HepG2 (cell line): ENCODE measurements at regions not wholly inside any gene's neighbourhood (a gene's known extent, or its start where the extent isn't known, plus 50 kb on each side); places are given as distances from the start of the nearest gene placed in this dataset.

Source experiments
- ATAC-seq: fragments of 200-7000 bp; cut with Tn5 transposase; 3 replicates; pipeline ENCODE4 v1.9.1; 2020; ENCODE audit warnings: mild to moderate bottlenecking, moderate library complexity
- BruUV-seq: library from RNA; stranded (reverse); fragments of 400-500 nt; replicated peaks from 2 replicates; lab custom pipeline; 2021; lab: Mats Ljungman, UMichigan
- CTCF ChIA-PET: fragments of 300-600 bp; formaldehyde crosslinking; extraction: SDS; loops from one replicate; lab custom pipeline; 2021; ENCODE audit warnings: low total read pairs, inconsistent platforms, low intra/inter-chr PET ratio; lab: Yijun Ruan, JAX
- POLR2A ChIA-PET: fragments of 350-600 bp; sonication (Branson Sonifier 250); formaldehyde crosslinking; loops from one replicate; lab custom pipeline; 2020; ENCODE audit warnings: antibody characterized with exemption, inconsistent platforms; lab: Yijun Ruan, JAX
- DNase-seq: peaks from one replicate; pipeline ENCODE4 v3.0.0-alpha.2; 2015; ENCODE audit warnings: low spot score
- FAIRE-seq: peaks from 3 replicates; lab custom pipeline; 2011; peaks lifted over from hg19 to GRCh38; lab: Jason Lieb, UNC
- H2AFZ ChIP-seq: one replicate; pipeline ENCODE4 v1.6.1; 2011; ENCODE audit warnings: low read length, inconsistent platforms
- H3K27ac ChIP-seq: fragments of 300-600 bp; 3 replicates; pipeline ENCODE4 v1.8.0; 2011; ENCODE audit warnings: mixed run types, mild to moderate bottlenecking, mixed read lengths, low read length, inconsistent platforms; ENCODE audit not compliant: insufficient read depth; ENCODE audit errors: extremely low read length
- H3K27me3 ChIP-seq, 2 experiments: fragments of 200-600 bp in 1 of 2; 2 replicates in 1 of 2; 3 replicates in 1 of 2; pipeline versions ENCODE4 v1.6.0 to v1.8.0; 2011; ENCODE audit warnings: low read length in 2 of 2, mild to moderate bottlenecking in 2 of 2, moderate library complexity in 2 of 2, inconsistent platforms in 1 of 2; ENCODE audit not compliant: insufficient read depth in 2 of 2, control insufficient read depth in 1 of 2
- H3K36me3 ChIP-seq, 2 experiments: fragments of 200-600 bp in 1 of 2; replicated peaks in 1 of 2; 2 replicates in 1 of 2; 3 replicates in 1 of 2; pipeline versions ENCODE4 v1.5.1 to v1.8.0; 2011; ENCODE audit warnings: low read length in 2 of 2, inconsistent platforms in 1 of 2; ENCODE audit not compliant: insufficient read depth in 2 of 2, control insufficient read depth in 1 of 2
- H3K4me1 ChIP-seq: 2 replicates; pipeline ENCODE4 v1.5.1; 2012; ENCODE audit warnings: low read length, inconsistent platforms; ENCODE audit not compliant: insufficient read depth
- H3K4me2 ChIP-seq: 2 replicates; pipeline ENCODE4 v1.6.0; 2011; ENCODE audit warnings: low read depth, low read length, inconsistent platforms
- H3K4me3 ChIP-seq, 3 experiments: fragments of 200-600 bp in 1 of 3; sonication (generic), shearing (Covaris generic) in 1 of 3; replicated peaks in 1 of 3; 2 replicates each; pipeline ENCODE4 v1.5.1; 2011 to 2016; ENCODE audit warnings: low read length in 3 of 3, inconsistent platforms in 2 of 3, low read depth in 2 of 3, mild to moderate bottlenecking in 2 of 3, control low read depth in 1 of 3, mixed read lengths in 1 of 3; ENCODE audit not compliant: insufficient read depth in 1 of 3
- H3K79me2 ChIP-seq: one replicate; pipeline ENCODE4 v1.6.1; 2011; ENCODE audit warnings: low read length, inconsistent platforms; ENCODE audit not compliant: insufficient read depth
- H3K9ac ChIP-seq: 2 replicates; pipeline ENCODE4 v1.6.0; 2011; ENCODE audit warnings: mild to moderate bottlenecking, low read depth, low read length, inconsistent platforms; ENCODE audit not compliant: insufficient read depth
- H3K9me3 ChIP-seq: 2 replicates; pipeline ENCODE4 v1.5.1; 2012; ENCODE audit warnings: mild to moderate bottlenecking, low read length
- H4K20me1 ChIP-seq: 2 replicates; pipeline ENCODE4 v1.6.0; 2011; ENCODE audit warnings: inconsistent platforms, mild to moderate bottlenecking, low read length, moderate library complexity; ENCODE audit not compliant: insufficient read depth
- ARNTL ChIP-seq: sonication (generic); formaldehyde crosslinking; IDR thresholded peaks from 2 replicates; pipeline ENCODE4 v1.4.0; 2020; ENCODE audit warnings: mild to moderate bottlenecking, missing genetic modification reagents
- BCLAF1 ChIP-seq: fragments of 450-650 bp; IDR thresholded peaks from 2 replicates; pipeline ENCODE4 v1.6.1; 2017; ENCODE audit warnings: mild to moderate bottlenecking
- CHCHD3 ChIP-seq: sonication (generic); formaldehyde crosslinking; IDR thresholded peaks from 2 replicates; pipeline ENCODE4 v1.8.0; 2022; ENCODE audit warnings: mild to moderate bottlenecking, missing genetic modification reagents, moderate library complexity
- NR2F1 ChIP-seq, 2 experiments: fragments of 450-650 bp in 1 of 2; formaldehyde crosslinking in 1 of 2; IDR thresholded peaks; 2 replicates each; pipeline versions ENCODE4 v1.5.0 to v1.6.1; 2016 to 2020; ENCODE audit warnings: mild to moderate bottlenecking in 1 of 2, missing compliant biosample characterization in 1 of 2, missing genetic modification reagents in 1 of 2, moderate library complexity in 1 of 2
- SAP130 ChIP-seq: IDR thresholded peaks from 2 replicates; pipeline ENCODE4 v1.6.1; 2016; ENCODE audit warnings: low read depth
- ZNF280B ChIP-seq: sonication (generic); formaldehyde crosslinking; IDR thresholded peaks from 2 replicates; pipeline ENCODE4 v1.5.0; 2020; ENCODE audit warnings: missing genetic modification reagents, mild to moderate bottlenecking, borderline replicate concordance
- WGBS: methylation state at CpG from one replicate; pipeline ENCODE4 v1.1.6; 2017; ENCODE audit warnings: low lambda C conversion rate; 5-methylcytosine and 5-hydroxymethylcytosine counted together
- in situ Hi-C: cut with HindIII; loops from 2 replicates; pipeline ENCODE4 v1.10.0; 2017; ENCODE audit warnings: low pct_unique_long_range_greater_than_20kb; ENCODE audit not compliant: extremely low pct_ligation_motif_present
- intact Hi-C: fragments of 100-400 bp; cut with micrococcal nuclease; formaldehyde crosslinking; loops from one replicate; pipeline ENCODE4 v1.10.0; 2022; ENCODE audit not compliant: unreplicated experiment

- intact Hi-C loops = no loop called here
- no peak for ATAC-seq
- no peak overlapping the region for H3K9ac ChIP-seq
- no peak overlapping the region for H3K4me3 ChIP-seq
- no peak for FAIRE-seq
- H3K27ac ChIP-seq = no peak overlapping the region
- no peak overlapping the region for H3K4me2 ChIP-seq
- H3K4me1 ChIP-seq = no peaks in the 10 kb centered on the region
- TF ChIP-seq SAP130 (CRISPR knock-in tag) (no peak), NR2F1 (CRISPR knock-in tag; IDR thresholded peaks at IDR 0.05) (no peak), CHCHD3 (CRISPR knock-in tag) (no peak), BCLAF1 (no peak), ARNTL (CRISPR knock-in tag) (no peak), ZNF280B (CRISPR knock-in tag) (no peak)
- no peak overlapping the region for H2AFZ ChIP-seq
- H3K79me2 ChIP-seq = no peaks in the 10 kb centered on the region
- H3K27me3 ChIP-seq = no peaks in the 10 kb centered on the region
- H3K36me3 ChIP-seq = no peaks in the 10 kb centered on the region
- H4K20me1 ChIP-seq = no peaks in the 10 kb centered on the region
- no TSS peak for BruUV-seq
- in situ Hi-C loops = no loop called here
- DNase-seq = no peak
- POLR2A ChIA-PET = no interaction called here
- CTCF ChIA-PET = no interaction called here
- no peaks in the 10 kb centered on the region for H3K9me3 ChIP-seq
- 0% methylated on average over 3 of the region's 3 CpGs for WGBS
Observed at GRCh38 chr5:17352223-17352622, 134.8 kb downstream of the BASP1 start.
